ENCODE measurements at regions not wholly inside any gene's neighbourhood (a gene's known extent, or its start where the extent isn't known, plus 50 kb on each side); places are given as distances from the start of the nearest gene placed in this dataset.
"Not testable (repeated sequence)": the region's sequence is repeated elsewhere in the genome, so short reads cannot be mapped to it uniquely, and the experiment has no call there.

DNA sequence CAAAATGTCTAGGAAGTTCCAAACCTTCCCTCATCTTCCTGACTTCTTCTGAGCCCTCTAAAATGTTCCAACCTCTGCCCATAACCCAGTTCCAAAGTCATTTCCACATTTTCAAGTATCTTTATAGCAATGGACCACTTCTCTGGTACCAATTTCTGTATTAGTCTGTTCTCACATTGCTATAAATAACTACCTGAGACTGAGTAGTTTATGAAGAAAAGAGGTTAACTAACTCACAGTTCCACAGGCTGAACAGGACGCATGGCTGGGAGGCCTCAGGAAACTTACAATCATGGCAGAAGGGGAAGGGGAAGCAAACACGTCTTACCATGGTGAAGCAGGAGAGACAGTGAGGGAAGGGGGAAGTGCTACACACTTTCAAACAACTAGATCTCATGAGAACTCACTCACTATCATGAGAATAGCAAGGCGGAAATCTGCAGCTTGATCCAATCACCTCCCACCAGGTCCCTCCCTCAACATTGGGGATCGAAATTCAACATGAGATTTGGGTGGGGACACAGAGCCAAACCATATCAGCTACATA, 213.2 kb upstream of the MGAT5 start:
- TF ChIP-seq EZH2 (IDR thresholded peaks at IDR 0.05; ENCODE audit: borderline replicate concordance, low read length): not testable (repeated sequence)
- TF ChIP-seq, protein P1, sequence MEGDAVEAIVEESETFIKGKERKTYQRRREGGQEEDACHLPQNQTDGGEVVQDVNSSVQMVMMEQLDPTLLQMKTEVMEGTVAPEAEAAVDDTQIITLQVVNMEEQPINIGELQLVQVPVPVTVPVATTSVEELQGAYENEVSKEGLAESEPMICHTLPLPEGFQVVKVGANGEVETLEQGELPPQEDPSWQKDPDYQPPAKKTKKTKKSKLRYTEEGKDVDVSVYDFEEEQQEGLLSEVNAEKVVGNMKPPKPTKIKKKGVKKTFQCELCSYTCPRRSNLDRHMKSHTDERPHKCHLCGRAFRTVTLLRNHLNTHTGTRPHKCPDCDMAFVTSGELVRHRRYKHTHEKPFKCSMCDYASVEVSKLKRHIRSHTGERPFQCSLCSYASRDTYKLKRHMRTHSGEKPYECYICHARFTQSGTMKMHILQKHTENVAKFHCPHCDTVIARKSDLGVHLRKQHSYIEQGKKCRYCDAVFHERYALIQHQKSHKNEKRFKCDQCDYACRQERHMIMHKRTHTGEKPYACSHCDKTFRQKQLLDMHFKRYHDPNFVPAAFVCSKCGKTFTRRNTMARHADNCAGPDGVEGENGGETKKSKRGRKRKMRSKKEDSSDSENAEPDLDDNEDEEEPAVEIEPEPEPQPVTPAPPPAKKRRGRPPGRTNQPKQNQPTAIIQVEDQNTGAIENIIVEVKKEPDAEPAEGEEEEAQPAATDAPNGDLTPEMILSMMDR (conservative IDR thresholded peaks at IDR 0.05 in 1 of 2, IDR thresholded peaks at IDR 0.05 in 1 of 2; ENCODE audit: extremely low read depth in 1 of 2, insufficient read depth in 1 of 2, low read depth in 1 of 2, low read length in 2 of 2): not testable (repeated sequence)

All from mammary epithelial cell (primary cell).